Activated naive CD4-positive, alpha-beta T cell treated with anti-CD3 and anti-CD28 coated beads for 36 hours (primary cell): ENCODE measurements at regions not wholly inside any gene's neighbourhood (a gene's known extent, or its start where the extent isn't known, plus 50 kb on each side); places are given as distances from the start of the nearest gene placed in this dataset.

Experiments
- CTCF ChIA-PET: fragments of 350-600 bp; sonication (Branson Sonifier 250); formaldehyde crosslinking; loops from one replicate; lab custom pipeline; 2021; ENCODE audit warnings: antibody characterized with exemption; lab: Charles Lee
- DNase-seq: peaks from one replicate; pipeline ENCODE4 v3.0.0-alpha.2; 2020
- H3K27ac Mint-ChIP-seq: one replicate; pipeline ENCODE4 v1.8.0; 2021; ENCODE audit warnings: mild to moderate bottlenecking, mixed read lengths
- H3K27me3 Mint-ChIP-seq: one replicate; pipeline ENCODE4 v1.8.0; 2021; ENCODE audit warnings: low read depth, mixed read lengths
- H3K36me3 Mint-ChIP-seq: one replicate; pipeline ENCODE4 v1.8.0; 2021; ENCODE audit warnings: low read depth, mixed read lengths
- H3K4me1 Mint-ChIP-seq: one replicate; pipeline ENCODE4 v1.8.0; 2021; ENCODE audit warnings: low read depth, mixed read lengths
- H3K4me3 Mint-ChIP-seq: one replicate; pipeline ENCODE4 v1.8.0; 2021; ENCODE audit warnings: mild to moderate bottlenecking, moderate library complexity, mixed read lengths
- H3K9me3 Mint-ChIP-seq: one replicate; pipeline ENCODE4 v1.8.0; 2021; ENCODE audit warnings: mixed read lengths
- intact Hi-C: fragments of 100-400 bp; cut with micrococcal nuclease; formaldehyde crosslinking; loops from one replicate; pipeline ENCODE4 v1.15.1; 2023

DNA sequence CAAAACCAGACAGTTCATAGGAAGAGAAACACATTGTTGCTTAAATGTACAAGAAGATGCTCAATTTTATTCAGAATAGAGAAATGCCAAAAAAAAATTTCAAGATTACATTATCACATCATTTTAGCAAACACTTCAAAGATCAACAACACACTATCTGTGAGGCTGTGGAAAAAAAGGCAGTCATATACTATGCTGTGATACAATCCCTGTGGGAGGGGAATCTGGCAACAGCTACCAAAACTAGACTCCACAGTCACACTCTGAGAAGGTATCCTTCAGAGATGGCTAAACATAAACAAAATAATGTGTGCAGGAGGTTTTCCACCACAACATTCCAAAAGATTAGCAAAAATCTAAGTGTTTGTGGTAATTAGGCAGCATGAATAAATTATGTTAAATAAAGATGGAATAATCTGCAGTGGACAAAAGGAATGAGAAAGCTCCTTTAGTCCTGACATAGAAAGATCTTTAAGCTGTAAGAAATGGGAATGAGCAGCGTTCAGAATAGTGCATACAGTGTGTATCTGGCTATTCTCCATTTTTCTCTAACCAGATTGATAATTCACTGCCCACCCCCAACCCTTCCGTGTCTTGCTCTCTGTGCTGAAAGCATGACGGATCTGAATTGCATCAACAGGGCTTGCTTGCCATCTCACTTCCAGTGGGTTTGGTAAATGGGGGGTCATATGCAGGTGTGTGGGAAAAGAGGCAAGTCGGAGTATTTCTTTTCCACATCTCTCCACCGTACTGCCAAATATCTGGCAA, 329.6 kb downstream of the MBD2 start:
- CTCF ChIA-PET = no interaction called here
- DNase-seq = no peak
- no peak overlapping the region for H3K27ac Mint-ChIP-seq
- peaks cover 7% of the 10 kb centered on the region for H3K27me3 Mint-ChIP-seq
- H3K36me3 Mint-ChIP-seq = no peaks in the 10 kb centered on the region
- no peak overlapping the region for H3K4me3 Mint-ChIP-seq
- no peaks in the 10 kb centered on the region for H3K9me3 Mint-ChIP-seq
- no peaks in the 10 kb centered on the region for H3K4me1 Mint-ChIP-seq
- intact Hi-C loops = no loop called here

GRCh38 chr18:53887447-53887846, 337.0 kb downstream of the MBD2 start:
- H3K27me3 Mint-ChIP-seq = peaks cover 8% of the 10 kb centered on the region
- no peak overlapping the region for H3K4me3 Mint-ChIP-seq
- no peaks in the 10 kb centered on the region for H3K36me3 Mint-ChIP-seq
- no peak overlapping the region for H3K27ac Mint-ChIP-seq
- CTCF ChIA-PET = no interaction called here
- no peaks in the 10 kb centered on the region for H3K9me3 Mint-ChIP-seq
- H3K4me1 Mint-ChIP-seq = no peaks in the 10 kb centered on the region
- DNase-seq = no peak
- intact Hi-C loops = no loop called here

GRCh38 chr18:53886058-53886457, 338.4 kb downstream of the MBD2 start:
- intact Hi-C loops = no loop called here
- no peak overlapping the region for H3K27ac Mint-ChIP-seq
- CTCF ChIA-PET = no interaction called here

DNA sequence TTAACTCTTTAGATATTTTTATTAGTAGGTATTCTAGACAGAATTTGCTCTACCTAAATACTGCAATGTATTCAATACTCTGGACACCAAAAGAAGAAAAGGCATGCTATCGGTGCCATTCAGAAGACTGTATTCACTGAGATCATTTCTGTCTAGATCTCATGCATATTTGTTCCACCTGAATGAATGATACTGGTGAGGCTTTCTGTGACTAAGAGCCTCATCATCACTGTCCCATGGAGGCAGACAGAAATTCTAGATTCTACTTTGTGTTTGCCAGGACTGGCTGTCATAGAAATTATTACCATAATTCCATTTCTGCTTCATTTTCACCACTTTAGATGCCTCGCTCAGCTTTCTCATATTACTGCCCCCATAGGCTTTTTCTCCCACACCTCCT, 340.7 kb downstream of the MBD2 start:
- intact Hi-C loops = no loop called here
- H3K9me3 Mint-ChIP-seq = peaks cover 4% of the 10 kb centered on the region
- no peak for DNase-seq
- CTCF ChIA-PET = no interaction called here
- H3K4me1 Mint-ChIP-seq = no peaks in the 10 kb centered on the region
- no peak overlapping the region for H3K4me3 Mint-ChIP-seq
- no peak overlapping the region for H3K27ac Mint-ChIP-seq
- no peaks in the 10 kb centered on the region for H3K36me3 Mint-ChIP-seq
- peaks cover 3% of the 10 kb centered on the region for H3K27me3 Mint-ChIP-seq

More at GRCh38 chr18:53886058-53886457, 338.4 kb downstream of the MBD2 start:
- no peaks in the 10 kb centered on the region for H3K4me1 Mint-ChIP-seq
- peaks cover 8% of the 10 kb centered on the region for H3K27me3 Mint-ChIP-seq
- peaks cover 2% of the 10 kb centered on the region for H3K9me3 Mint-ChIP-seq
- H3K4me3 Mint-ChIP-seq = no peak overlapping the region
- DNase-seq = no peak
- H3K36me3 Mint-ChIP-seq = no peaks in the 10 kb centered on the region

GRCh38 chr18:53874103-53874502, 350.4 kb downstream of the MBD2 start:
- H3K36me3 Mint-ChIP-seq = no peaks in the 10 kb centered on the region
- CTCF ChIA-PET = no interaction called here
- no peaks in the 10 kb centered on the region for H3K27me3 Mint-ChIP-seq
- DNase-seq = no peak
- no peak overlapping the region for H3K27ac Mint-ChIP-seq
- H3K9me3 Mint-ChIP-seq = no peaks in the 10 kb centered on the region
- H3K4me1 Mint-ChIP-seq = no peaks in the 10 kb centered on the region
- no peak overlapping the region for H3K4me3 Mint-ChIP-seq
- intact Hi-C loops = no loop called here

DNA sequence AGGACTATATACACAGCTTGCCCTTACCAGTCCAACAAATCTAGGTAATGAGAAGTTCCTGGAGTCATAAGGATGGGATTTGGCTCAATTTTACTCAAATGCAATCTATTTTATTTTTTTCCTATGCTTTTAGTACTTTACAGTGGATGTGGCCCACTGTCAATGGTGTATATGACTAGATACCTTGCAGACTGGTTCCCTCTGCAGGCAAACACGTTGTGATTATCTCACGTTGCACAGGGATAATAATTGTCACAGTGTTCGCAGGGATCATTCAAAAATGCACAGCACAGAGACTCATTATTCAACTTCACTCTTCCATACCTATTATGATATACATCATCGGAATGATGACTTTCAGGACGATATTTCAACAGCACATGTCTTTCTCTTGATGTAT, 359.7 kb downstream of the MBD2 start:
- intact Hi-C loops = no loop called here
- Mint-ChIP-seq H3K36me3 (no peaks in the 10 kb centered on the region), H3K27me3 (no peaks in the 10 kb centered on the region), H3K27ac (no peak overlapping the region), H3K4me3 (no peak overlapping the region), H3K9me3 (no peaks in the 10 kb centered on the region), H3K4me1 (no peaks in the 10 kb centered on the region)
- CTCF ChIA-PET = no interaction called here
- no peak for DNase-seq

DNA sequence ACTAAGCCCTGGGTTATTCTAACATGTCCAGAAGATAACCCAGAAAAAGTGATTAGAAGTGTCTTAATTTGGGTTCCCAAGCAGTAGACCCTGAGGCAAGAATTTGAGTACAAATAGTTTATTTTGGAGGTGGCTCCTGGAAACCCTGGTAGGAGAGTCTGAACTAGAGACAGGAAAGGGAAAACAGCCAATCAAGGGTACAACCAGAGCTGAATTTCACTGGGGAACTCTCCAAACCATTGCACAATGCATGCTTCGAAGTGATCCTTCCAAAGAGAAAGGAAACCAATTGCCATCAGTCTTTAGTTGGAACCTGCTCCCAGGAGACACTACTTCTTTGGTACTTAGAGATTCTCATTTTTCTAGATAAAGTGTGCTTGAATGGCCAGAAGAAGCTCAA, 361.5 kb downstream of the MBD2 start:
- intact Hi-C loops = no loop called here
- no peak for DNase-seq
- CTCF ChIA-PET = no interaction called here
- Mint-ChIP-seq H3K27ac (no peak overlapping the region), H3K36me3 (no peaks in the 10 kb centered on the region), H3K4me3 (no peak overlapping the region), H3K4me1 (no peaks in the 10 kb centered on the region), H3K9me3 (no peaks in the 10 kb centered on the region), H3K27me3 (no peaks in the 10 kb centered on the region)

GRCh38 chr18:53861185-53861584, 363.3 kb downstream of the MBD2 start:
- Mint-ChIP-seq H3K4me1 (no peaks in the 10 kb centered on the region), H3K9me3 (no peaks in the 10 kb centered on the region), H3K27me3 (no peaks in the 10 kb centered on the region), H3K4me3 (no peak overlapping the region), H3K36me3 (no peaks in the 10 kb centered on the region), H3K27ac (no peak overlapping the region)
- intact Hi-C loops = no loop called here
- no peak for DNase-seq
- CTCF ChIA-PET = interaction anchor here (0.6 kb wide), 1 partner anchor 92 kb away, joined by 3 read pairs; no protein-coding TSS in a partner anchor

GRCh38 chr18:53859764-53860163, 364.7 kb downstream of the MBD2 start:
- no peak overlapping the region for H3K4me3 Mint-ChIP-seq
- no peak for DNase-seq
- H3K36me3 Mint-ChIP-seq = no peaks in the 10 kb centered on the region
- CTCF ChIA-PET = no interaction called here
- H3K27me3 Mint-ChIP-seq = no peaks in the 10 kb centered on the region
- no peaks in the 10 kb centered on the region for H3K9me3 Mint-ChIP-seq
- H3K4me1 Mint-ChIP-seq = no peaks in the 10 kb centered on the region
- intact Hi-C loops = no loop called here
- H3K27ac Mint-ChIP-seq = no peak overlapping the region

GRCh38 chr18:53850902-53851301, 373.6 kb downstream of the MBD2 start:
- H3K36me3 Mint-ChIP-seq = no peaks in the 10 kb centered on the region
- H3K4me3 Mint-ChIP-seq = no peak overlapping the region
- CTCF ChIA-PET = no interaction called here
- no peaks in the 10 kb centered on the region for H3K4me1 Mint-ChIP-seq
- H3K27me3 Mint-ChIP-seq = no peaks in the 10 kb centered on the region
- H3K9me3 Mint-ChIP-seq = peaks cover 10% of the 10 kb centered on the region
- H3K27ac Mint-ChIP-seq = no peak overlapping the region
- DNase-seq = no peak
- intact Hi-C loops = no loop called here

- CTCF ChIA-PET = no interaction called here
- no peak overlapping the region for H3K4me3 Mint-ChIP-seq
- no peak for DNase-seq
- H3K4me1 Mint-ChIP-seq = no peaks in the 10 kb centered on the region
- H3K27me3 Mint-ChIP-seq = no peaks in the 10 kb centered on the region
- no peaks in the 10 kb centered on the region for H3K36me3 Mint-ChIP-seq
- H3K27ac Mint-ChIP-seq = no peak overlapping the region
- H3K9me3 Mint-ChIP-seq = peaks cover 9% of the 10 kb centered on the region
- intact Hi-C loops = no loop called here
These were observed 380.7 kb downstream of the MBD2 start for GRCh38 chr18:53843763-53844162.

- CTCF ChIA-PET = no interaction called here
- no peaks in the 10 kb centered on the region for H3K27me3 Mint-ChIP-seq
- H3K27ac Mint-ChIP-seq = no peak overlapping the region
- H3K9me3 Mint-ChIP-seq = peaks cover 9% of the 10 kb centered on the region
- DNase-seq = no peak
- intact Hi-C loops = no loop called here
- H3K4me3 Mint-ChIP-seq = no peak overlapping the region
- no peaks in the 10 kb centered on the region for H3K36me3 Mint-ChIP-seq
- no peaks in the 10 kb centered on the region for H3K4me1 Mint-ChIP-seq
These were observed 381.2 kb downstream of the MBD2 start for GRCh38 chr18:53843113-53843760.

DNA sequence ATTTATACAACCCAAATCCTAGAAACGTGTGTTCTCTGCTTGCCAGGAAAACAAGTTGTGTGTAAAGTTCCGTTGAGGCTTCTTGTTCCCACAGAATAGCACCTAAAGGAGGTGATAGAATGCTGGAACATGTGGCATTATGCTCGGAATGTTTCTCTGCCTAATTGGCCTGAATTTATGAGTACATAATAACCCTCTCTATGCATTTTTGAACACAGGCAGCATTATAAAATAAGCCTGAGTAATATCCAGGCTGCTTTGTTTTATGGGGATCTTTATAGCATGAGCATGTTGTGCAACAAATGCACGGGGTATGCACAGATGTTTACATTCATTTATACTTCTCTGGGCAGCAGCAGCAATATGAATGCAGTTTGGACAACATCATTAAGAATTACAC, 385.7 kb downstream of the MBD2 start:
- CTCF ChIA-PET = no interaction called here
- intact Hi-C loops = no loop called here

More for the DNA sequence above, 385.7 kb downstream of the MBD2 start:
- Mint-ChIP-seq H3K4me3 (no peak overlapping the region), H3K4me1 (no peaks in the 10 kb centered on the region), H3K27ac (no peak overlapping the region), H3K9me3 (peaks cover 7% of the 10 kb centered on the region), H3K36me3 (no peaks in the 10 kb centered on the region), H3K27me3 (no peaks in the 10 kb centered on the region)
- no peak for DNase-seq
